Endothelial cell of umbilical vein (primary cell): ENCODE measurements at regions not wholly inside any gene's neighbourhood (a gene's known extent, or its start where the extent isn't known, plus 50 kb on each side); places are given as distances from the start of the nearest gene placed in this dataset.

Source experiments
- EZH2 ChIP-seq: IDR thresholded peaks from 2 replicates; pipeline ENCODE4 v1.6.1; 2012; ENCODE audit warnings: borderline replicate concordance, low read depth, mild to moderate bottlenecking, moderate library complexity, low read length, inconsistent platforms; ENCODE audit not compliant: severe bottlenecking
- JUN ChIP-seq: IDR thresholded peaks from 2 replicates; pipeline ENCODE4 v1.6.1; 2011; ENCODE audit warnings: borderline replicate concordance, low read depth; ENCODE audit not compliant: insufficient read length, insufficient read depth
- POLR2A ChIP-seq: IDR thresholded peaks from 2 replicates; pipeline ENCODE4 v1.6.1; 2012; ENCODE audit warnings: low read depth, mild to moderate bottlenecking, control low read depth, low read length
- POLR2AphosphoS5 ChIP-seq: IDR thresholded peaks from 2 replicates; pipeline ENCODE4 v1.6.1; 2012; ENCODE audit warnings: low read depth, mild to moderate bottlenecking, control low read depth, low read length, moderate library complexity; ENCODE audit not compliant: insufficient read depth
- TF ChIP-seq, protein P1 (sequence below), 2 donors: IDR thresholded peaks; 1 replicate in 1 of 2; 2 replicates in 1 of 2; pipeline ENCODE4 v1.5.1; 2011; ENCODE audit warnings: low read length in 2 of 2, mild to moderate bottlenecking in 2 of 2, moderate library complexity in 2 of 2, control low read depth in 1 of 2, inconsistent platforms in 1 of 2, low read depth in 1 of 2; ENCODE audit not compliant: insufficient read depth in 1 of 2; ENCODE audit errors: extremely low read depth in 1 of 2

DNA sequence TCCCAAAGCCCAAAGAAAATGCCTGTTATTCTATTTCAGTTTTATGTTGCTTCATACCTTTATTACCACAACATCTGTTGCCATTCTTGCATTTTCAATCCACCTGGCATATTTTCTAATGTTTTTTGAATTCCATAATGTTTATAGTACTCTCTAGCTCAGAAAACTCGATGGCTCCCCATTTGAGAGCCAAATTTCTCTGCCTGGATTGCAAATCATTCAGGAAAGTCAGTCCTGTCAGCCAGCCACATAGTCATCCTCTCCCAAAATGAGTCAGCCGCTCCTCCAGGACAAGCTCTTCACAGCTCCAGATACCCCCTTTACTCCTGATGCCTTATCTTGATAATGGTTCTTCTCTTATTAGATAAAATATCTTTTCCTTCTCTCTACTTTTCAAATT is 78.2 kb upstream of the ADCY2 start:
- TF ChIP-seq, protein P1, sequence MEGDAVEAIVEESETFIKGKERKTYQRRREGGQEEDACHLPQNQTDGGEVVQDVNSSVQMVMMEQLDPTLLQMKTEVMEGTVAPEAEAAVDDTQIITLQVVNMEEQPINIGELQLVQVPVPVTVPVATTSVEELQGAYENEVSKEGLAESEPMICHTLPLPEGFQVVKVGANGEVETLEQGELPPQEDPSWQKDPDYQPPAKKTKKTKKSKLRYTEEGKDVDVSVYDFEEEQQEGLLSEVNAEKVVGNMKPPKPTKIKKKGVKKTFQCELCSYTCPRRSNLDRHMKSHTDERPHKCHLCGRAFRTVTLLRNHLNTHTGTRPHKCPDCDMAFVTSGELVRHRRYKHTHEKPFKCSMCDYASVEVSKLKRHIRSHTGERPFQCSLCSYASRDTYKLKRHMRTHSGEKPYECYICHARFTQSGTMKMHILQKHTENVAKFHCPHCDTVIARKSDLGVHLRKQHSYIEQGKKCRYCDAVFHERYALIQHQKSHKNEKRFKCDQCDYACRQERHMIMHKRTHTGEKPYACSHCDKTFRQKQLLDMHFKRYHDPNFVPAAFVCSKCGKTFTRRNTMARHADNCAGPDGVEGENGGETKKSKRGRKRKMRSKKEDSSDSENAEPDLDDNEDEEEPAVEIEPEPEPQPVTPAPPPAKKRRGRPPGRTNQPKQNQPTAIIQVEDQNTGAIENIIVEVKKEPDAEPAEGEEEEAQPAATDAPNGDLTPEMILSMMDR (IDR thresholded peaks at IDR 0.05; ENCODE audit: extremely low read depth in 1 of 2, insufficient read depth in 1 of 2, low read depth in 1 of 2, low read length in 2 of 2): no peak
- TF ChIP-seq POLR2A (no peak), JUN (no peak), EZH2 (no peak), POLR2AphosphoS5 (no peak)
